CD4-positive, alpha-beta T cell (primary cell): ENCODE measurements at regions not wholly inside any gene's neighbourhood (a gene's known extent, or its start where the extent isn't known, plus 50 kb on each side); places are given as distances from the start of the nearest gene placed in this dataset.

Source experiments
- ATAC-seq: fragments of 200-7000 bp; cut with Tn5 transposase; one replicate; pipeline ENCODE4 v1.10.0; 2022; ENCODE audit warnings: mild to moderate bottlenecking; ENCODE audit not compliant: poor library complexity
- CTCF ChIA-PET: fragments of 350-600 bp; sonication (Branson Sonifier 250); formaldehyde crosslinking; loops from one replicate; lab custom pipeline; 2021; ENCODE audit warnings: antibody characterized with exemption, inconsistent platforms; lab: Charles Lee
- POLR2A ChIA-PET: fragments of 350-600 bp; sonication (Branson Sonifier 250); formaldehyde crosslinking; loops from one replicate; lab custom pipeline; 2021; ENCODE audit warnings: antibody characterized with exemption, inconsistent platforms; lab: Charles Lee
- DNase-seq, 14 experiments: peaks; one replicate each; pipeline ENCODE4 v3.0.0-alpha.2; 2013 to 2020; ENCODE audit warnings: mixed read lengths in 2 of 14
- H3K27ac ChIP-seq, 2 donors: one replicate each; pipeline versions ENCODE4 v1.5.1 to v1.7.0; 2013; ENCODE audit warnings: low read length in 2 of 2, low read depth in 1 of 2, mild to moderate bottlenecking in 1 of 2
- H3K27me3 ChIP-seq, 2 experiments: 1 replicate in 1 of 2; 2 replicates in 1 of 2; pipeline versions ENCODE4 v1.6.1 to v1.7.0; 2013; ENCODE audit warnings: low read length in 2 of 2, control low read depth in 1 of 2, mild to moderate bottlenecking in 1 of 2, moderate library complexity in 1 of 2; ENCODE audit not compliant: insufficient read depth in 2 of 2, control insufficient read depth in 1 of 2
- H3K36me3 ChIP-seq: one replicate; pipeline ENCODE4 v1.6.1; 2013; ENCODE audit warnings: low read length, control low read depth; ENCODE audit not compliant: insufficient read depth
- H3K4me1 ChIP-seq: one replicate; pipeline ENCODE4 v1.6.1; 2013; ENCODE audit warnings: low read length, control low read depth; ENCODE audit not compliant: insufficient read depth
- H3K4me3 ChIP-seq: one replicate; pipeline ENCODE4 v1.5.1; 2013; ENCODE audit warnings: mild to moderate bottlenecking, low read length, moderate library complexity
- H3K9me3 ChIP-seq, 2 experiments: 1 replicate in 1 of 2; 2 replicates in 1 of 2; pipeline versions ENCODE4 v1.6.1 to v1.7.0; 2013; ENCODE audit warnings: low read length in 2 of 2, mild to moderate bottlenecking in 2 of 2, control low read depth in 1 of 2, moderate library complexity in 1 of 2; ENCODE audit not compliant: control insufficient read depth in 1 of 2, insufficient read depth in 1 of 2
- H3K27ac Mint-ChIP-seq: one replicate; pipeline ENCODE4 v1.8.0; 2020; ENCODE audit warnings: mixed read lengths
- H3K27me3 Mint-ChIP-seq: one replicate; pipeline ENCODE4 v1.8.0; 2021; ENCODE audit warnings: mixed read lengths
- H3K36me3 Mint-ChIP-seq: one replicate; pipeline ENCODE4 v1.8.0; 2021; ENCODE audit warnings: low read depth, mixed read lengths
- H3K4me1 Mint-ChIP-seq: one replicate; pipeline ENCODE4 v1.8.0; 2021; ENCODE audit warnings: low read depth, mixed read lengths
- H3K4me3 Mint-ChIP-seq: one replicate; pipeline ENCODE4 v1.8.0; 2020; ENCODE audit warnings: mild to moderate bottlenecking, mixed read lengths
- H3K9me3 Mint-ChIP-seq: one replicate; pipeline ENCODE4 v1.8.0; 2020; ENCODE audit warnings: mixed read lengths
- CTCF ChIP-seq: fragments of 200-600 bp; IDR thresholded peaks from one replicate; pipeline ENCODE4 v1.8.0; 2022; ENCODE audit warnings: antibody characterized with exemption, mild to moderate bottlenecking
- intact Hi-C, 2 experiments: fragments of 100-400 bp; cut with DNase I in 1 of 2; cut with micrococcal nuclease in 1 of 2; formaldehyde crosslinking; loops; one replicate each; pipeline versions ENCODE4 v1.15.1 to v1.9.0; 2023 to 2025; cut with DNase I, micrococcal nuclease

DNA sequence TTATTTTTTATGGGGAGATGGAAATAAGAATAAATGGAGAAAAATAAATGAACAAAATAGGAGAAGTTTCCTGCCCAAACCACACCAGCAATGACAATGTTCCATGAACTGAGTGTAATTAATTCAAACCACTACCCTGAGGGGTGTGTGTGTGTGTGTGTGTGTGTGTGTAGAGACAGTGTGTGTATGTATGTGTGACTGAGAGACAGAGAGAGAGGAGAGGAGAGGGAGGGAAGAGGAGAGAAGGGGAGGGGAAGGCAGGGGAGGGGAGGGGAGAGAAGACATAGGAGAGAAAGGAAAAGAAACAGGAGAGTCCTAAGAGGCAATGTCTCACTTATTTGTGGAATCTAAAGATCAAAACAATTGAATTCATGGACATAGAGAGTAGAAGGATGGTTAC lies 65.0 kb upstream of the POU2AF1 start:
- Mint-ChIP-seq H3K4me3 (no peak overlapping the region), H3K9me3 (no peaks in the 10 kb centered on the region), H3K27me3 (no peaks in the 10 kb centered on the region), H3K4me1 (peaks cover 21% of the 10 kb centered on the region), H3K27ac (no peak overlapping the region), H3K36me3 (no peaks in the 10 kb centered on the region)
- Histone ChIP-seq H3K36me3 (no peaks in the 10 kb centered on the region), H3K9me3 (no peaks in the 10 kb centered on the region), H3K4me1 (peaks cover 15% of the 10 kb centered on the region), H3K4me3 (no peak overlapping the region), H3K27ac (no peak overlapping the region), H3K27me3 (no peaks in the 10 kb centered on the region)
- DNase-seq (no peak), ATAC-seq (no peak)
- ChIA-PET CTCF (no interaction called here), POLR2A (no interaction called here)
- no peak for TF ChIP-seq CTCF
- intact Hi-C loops: loop anchor here in 1 of 2 experiments (10.0 kb wide), 1 partner anchor 1239 kb away; no protein-coding TSS in a partner anchor

- Histone ChIP-seq H3K36me3 (no peaks in the 10 kb centered on the region), H3K4me1 (peaks cover 15% of the 10 kb centered on the region), H3K9me3 (no peaks in the 10 kb centered on the region), H3K27ac (no peak overlapping the region), H3K4me3 (no peak overlapping the region), H3K27me3 (no peaks in the 10 kb centered on the region)
- Mint-ChIP-seq H3K9me3 (no peaks in the 10 kb centered on the region), H3K4me3 (no peak overlapping the region), H3K36me3 (no peaks in the 10 kb centered on the region), H3K4me1 (peaks cover 21% of the 10 kb centered on the region), H3K27ac (no peak overlapping the region), H3K27me3 (no peaks in the 10 kb centered on the region)
- intact Hi-C loops: loop anchor here in 1 of 2 experiments (10.0 kb wide), 1 partner anchor 1239 kb away; no protein-coding TSS in a partner anchor
- CTCF ChIA-PET: no interaction called here
- no peak for ATAC-seq
- POLR2A ChIA-PET: no interaction called here
- no peak for TF ChIP-seq CTCF
- DNase-seq: no peak
Observed at GRCh38 chr11:111443640-111444039, 64.6 kb upstream of the POU2AF1 start.

DNA sequence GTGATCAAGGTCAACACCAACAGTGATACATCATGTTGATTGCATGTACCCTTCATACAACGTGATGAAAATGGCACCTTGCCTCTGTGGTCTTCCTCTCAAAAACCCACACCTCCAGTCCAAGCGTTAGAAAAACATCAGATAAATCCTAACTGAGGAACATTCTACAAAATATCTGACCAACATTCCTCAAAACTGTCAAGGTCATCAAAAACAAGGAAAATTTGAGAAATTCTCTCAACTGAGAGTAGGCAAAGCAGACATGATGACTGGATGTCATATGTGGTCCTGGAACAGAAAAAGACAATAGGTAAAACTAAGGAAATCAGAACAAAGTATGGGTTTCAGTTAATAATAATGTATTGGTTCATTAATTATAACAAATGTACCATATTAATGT lies 64.0 kb upstream of the POU2AF1 start:
- H3K27ac ChIP-seq: no peak overlapping the region
- POLR2A ChIA-PET: no interaction called here
- Mint-ChIP-seq H3K27ac (no peak overlapping the region), H3K27me3 (no peaks in the 10 kb centered on the region), H3K4me3 (no peak overlapping the region), H3K36me3 (no peaks in the 10 kb centered on the region), H3K9me3 (no peaks in the 10 kb centered on the region), H3K4me1 (peaks cover 21% of the 10 kb centered on the region)
- H3K4me1 ChIP-seq: peaks cover 15% of the 10 kb centered on the region
- H3K9me3 ChIP-seq: no peaks in the 10 kb centered on the region
- no peak for TF ChIP-seq CTCF
- no peaks in the 10 kb centered on the region for H3K27me3 ChIP-seq
- intact Hi-C loops: loop anchor here in 1 of 2 experiments (10.0 kb wide), 1 partner anchor 1238 kb away; no protein-coding TSS in a partner anchor
- DNase-seq: no peak
- no peak overlapping the region for H3K4me3 ChIP-seq
- ATAC-seq: no peak
- CTCF ChIA-PET: no interaction called here
- no peaks in the 10 kb centered on the region for H3K36me3 ChIP-seq
